ENCODE measurements at regions not wholly inside any gene's neighbourhood (a gene's known extent, or its start where the extent isn't known, plus 50 kb on each side); places are given as distances from the start of the nearest gene placed in this dataset.

DNA sequence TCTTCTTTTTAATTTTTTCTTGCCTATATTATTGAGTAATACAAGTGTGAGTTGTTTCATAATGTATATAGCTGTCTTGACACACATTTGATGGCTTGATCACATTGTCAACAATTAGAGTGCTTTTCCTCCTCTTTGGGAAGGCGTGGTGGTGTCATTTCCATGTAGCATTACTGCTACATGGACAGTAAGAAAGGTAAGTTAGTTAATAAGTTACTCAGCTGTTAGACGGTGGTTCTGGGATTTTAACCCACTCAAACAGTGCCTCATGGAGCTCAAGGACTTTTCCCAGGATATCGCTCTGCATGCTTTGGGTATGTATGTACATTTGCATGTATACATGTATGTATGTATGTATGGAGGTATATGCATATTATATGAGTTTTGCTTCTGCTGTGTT, 94.6 kb downstream of the HAPSTR1 start:
- DNase-seq (ENCODE audit: low read depth), result no peak

DNA sequence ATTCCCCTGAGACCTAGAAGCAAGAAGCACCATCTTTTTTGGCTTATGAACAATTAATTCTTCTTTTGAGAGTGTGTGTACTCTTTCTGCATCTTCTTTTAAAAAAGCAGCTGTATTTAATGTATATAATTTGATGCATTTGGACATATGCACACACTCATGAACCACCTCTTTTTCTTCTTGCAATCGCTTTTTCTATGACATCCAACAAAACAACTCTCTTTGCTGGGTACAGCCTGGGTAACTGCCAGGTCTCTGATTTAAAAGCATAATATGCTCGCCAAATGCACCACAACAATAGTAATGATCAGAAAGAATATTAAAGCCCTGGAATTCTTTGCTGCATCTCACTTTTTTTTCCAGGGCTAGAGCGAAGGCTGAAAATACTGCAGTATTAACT, 97.3 kb downstream of the HAPSTR1 start:
- DNase-seq (ENCODE audit: low read depth), result no peak

DNA sequence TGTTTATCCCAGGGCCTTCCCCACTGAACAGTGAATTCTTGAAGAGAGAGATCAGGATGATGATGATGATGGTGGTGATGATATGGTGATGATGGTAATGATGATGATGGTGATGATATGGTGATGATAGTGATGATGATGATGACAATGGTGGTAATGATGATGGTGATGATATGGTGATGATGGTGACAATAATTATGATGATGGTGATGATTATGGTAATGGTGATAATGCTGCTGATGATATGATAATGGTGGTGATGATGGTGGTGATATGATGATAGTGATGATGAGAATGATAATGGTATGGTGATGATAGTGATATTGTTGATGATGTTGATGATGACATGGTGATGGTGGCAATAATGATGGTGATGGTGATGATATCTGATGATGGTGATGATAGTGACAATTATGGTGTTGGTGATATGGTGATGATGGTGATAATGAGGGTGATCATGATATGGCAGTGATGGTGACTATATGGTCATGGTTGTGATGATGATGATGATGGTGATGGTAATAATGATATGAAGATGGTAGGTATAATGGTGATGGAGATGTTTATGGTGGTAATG, 99.9 kb downstream of the HAPSTR1 start:
- DNase-seq (ENCODE audit: low read depth), result no peak

DNA sequence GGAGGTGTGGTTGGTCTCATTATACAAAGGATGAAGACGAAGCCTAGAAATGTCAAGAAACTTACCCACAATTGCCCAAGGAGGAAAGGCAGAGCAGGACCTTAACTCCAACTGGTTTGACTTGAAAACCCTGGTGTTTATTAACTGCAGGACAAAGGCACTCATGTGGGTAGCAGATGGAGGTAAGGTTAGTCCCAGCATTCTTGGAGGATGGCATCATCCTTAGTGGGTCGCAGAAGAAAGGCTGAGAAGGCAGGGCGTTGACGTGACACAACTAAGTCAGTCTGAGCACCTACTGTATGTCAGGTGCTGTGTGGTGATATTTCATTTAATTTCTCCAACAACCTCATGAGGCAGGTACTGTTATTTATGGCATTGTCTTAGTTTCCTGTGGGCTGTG, 101.3 kb downstream of the HAPSTR1 start:
- DNase-seq (ENCODE audit: low read depth), result no peak

DNA sequence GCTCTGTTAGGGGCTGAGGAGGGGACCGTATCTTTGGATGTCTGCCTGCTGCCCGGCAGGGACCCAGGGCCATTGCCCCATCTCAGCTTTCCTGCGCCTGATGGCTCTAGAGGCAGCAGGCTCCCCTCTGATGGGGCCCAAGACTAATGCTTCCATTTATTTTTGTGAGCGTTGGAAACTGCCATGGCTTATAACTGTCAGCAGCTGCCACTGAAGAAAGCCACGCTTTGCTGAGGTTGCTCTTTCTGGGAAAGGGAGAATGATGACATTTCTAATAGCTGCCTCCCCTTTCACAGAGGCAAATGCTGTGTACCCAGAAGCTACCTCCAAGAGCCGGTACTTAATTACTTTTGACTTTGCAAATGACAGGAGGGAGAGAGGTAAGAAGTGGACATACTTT, 103.8 kb downstream of the HAPSTR1 start:
- DNase-seq (ENCODE audit: low read depth), result no peak

DNA sequence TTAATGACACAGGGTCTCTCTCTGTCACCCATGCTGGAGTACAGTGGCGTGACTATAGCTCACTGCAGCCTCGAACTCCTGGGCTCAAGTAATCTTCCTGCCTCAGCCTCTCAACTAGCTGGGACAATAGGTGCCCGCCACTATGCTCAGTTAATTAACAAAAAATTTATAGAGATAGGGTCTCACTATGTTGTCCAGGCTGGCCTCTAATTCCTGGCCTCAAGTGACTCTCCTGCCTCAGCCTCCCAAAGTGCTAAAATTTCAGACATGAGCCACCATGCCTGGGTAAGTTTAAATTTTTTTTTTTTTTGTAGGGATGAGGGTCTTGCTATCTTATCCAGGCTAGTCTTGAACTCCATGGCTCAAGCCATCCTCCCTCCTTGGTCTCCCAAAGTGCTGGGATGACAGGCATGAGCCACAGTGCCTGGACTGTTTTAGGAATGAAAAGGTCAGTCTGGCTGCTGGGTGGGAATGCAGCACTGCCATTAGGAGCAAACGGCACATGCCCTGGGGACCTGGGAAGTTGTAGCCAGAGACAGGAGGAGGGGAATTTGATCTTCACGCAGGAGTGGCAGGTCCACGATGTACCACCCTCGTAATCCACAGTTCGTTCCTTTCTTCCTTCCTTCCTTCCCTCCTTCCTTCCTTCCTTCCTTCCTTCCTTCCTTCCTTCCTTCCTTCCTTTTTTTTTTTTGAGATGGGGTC, 106.7 kb downstream of the HAPSTR1 start:
- DNase-seq (ENCODE audit: low read depth), result no peak

DNA sequence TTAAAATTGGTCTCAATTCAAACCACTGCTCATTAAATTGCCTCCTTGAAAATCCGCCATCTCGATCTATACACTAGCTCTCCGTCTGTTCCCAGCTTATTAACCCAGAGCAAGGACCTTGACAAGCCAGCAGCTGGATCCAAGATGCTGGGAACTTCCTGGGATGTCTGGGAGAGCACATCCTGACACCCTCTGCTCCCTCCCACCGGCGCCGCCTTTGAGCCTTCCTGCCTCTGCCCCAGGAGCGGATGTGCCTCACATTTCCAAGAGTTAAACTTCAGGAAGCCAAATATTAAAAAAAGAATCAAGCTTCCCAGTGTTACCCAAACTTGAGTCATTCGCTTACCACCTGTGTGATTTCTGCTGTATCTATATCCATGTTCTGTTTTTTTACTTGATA, 107.9 kb downstream of the HAPSTR1 start:
- no peak for DNase-seq (ENCODE audit: low read depth)

DNA sequence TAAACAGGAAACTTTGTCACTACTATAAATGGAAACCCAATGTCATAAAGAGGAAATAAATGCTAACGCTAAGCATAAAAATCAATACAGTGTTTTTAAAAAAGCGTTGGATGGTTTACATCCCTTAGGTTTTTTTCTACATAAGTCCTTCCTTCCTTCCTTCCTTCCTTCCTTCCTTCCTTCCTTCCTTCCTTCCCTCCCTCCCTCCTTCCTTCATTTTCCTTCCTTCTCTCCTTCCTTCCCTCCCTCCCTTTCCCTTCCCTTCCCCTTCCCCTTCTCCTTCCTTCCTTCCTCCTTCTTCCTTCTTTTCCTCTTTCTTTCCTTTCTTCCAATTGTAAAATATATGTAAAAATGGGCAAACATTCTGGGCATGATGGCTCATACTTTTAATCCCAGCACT, 108.3 kb downstream of the HAPSTR1 start:
- DNase-seq (ENCODE audit: low read depth), result no peak

DNA sequence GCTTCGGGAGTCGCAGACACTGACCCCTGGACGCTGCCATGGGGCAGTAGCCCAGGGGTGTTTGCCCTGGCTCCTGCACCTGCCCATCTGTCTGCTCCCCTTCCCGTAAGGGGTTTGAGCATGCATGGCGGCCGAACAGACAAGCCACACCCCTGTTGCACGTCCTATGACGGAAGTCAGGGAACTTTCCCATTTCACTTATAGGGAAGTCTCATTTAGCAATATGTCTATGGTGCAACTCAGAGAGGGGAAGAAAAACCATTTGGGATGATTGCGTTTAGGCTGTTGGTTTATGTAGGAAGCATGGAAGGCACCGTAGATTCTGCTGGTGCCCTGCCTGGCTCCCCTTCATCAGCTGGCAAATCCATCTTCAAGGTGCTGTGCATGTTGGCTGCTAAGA, 112.5 kb downstream of the HAPSTR1 start:
- no peak for DNase-seq (ENCODE audit: low read depth)

DNA sequence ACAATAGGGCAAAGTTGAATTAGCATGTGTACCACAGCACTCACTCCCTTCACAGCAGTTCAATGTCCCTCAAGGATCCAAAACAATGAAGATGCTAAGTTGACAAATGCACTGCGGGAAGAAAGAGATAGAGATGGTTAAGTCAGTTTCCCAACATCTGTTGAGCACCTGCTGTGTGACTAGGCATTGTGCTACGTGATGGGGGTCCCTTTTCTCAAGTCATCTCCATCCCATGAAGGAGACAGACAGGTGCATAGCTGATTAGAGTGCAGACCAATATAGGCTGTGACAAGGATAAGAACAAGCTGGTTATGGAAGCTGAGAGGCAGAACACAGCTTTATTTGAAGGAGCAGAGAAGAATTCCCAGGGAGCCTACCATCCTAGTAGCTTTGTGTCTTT, 114.2 kb downstream of the HAPSTR1 start:
- no peak for DNase-seq (ENCODE audit: low read depth)

DNA sequence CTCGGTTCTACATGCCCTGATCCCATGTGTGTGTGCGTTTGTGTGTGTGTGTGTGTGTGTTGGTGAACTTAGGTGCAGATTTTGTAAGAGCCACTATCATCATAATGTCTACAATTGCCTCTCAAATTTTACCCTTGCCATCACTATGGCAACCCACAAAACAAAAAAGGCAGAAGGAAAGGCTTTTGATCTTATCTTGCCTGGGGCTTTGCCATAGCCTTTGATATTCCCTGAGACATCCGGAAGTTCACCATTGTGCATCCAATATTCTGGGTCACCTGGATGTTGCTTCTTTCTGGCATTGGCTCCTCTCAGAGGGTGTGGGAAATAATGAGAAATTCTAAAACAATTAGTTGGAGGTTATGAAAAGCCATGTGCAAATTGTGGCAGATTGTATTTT, 114.7 kb downstream of the HAPSTR1 start:
- DNase-seq (ENCODE audit: low read depth), result no peak

DNA sequence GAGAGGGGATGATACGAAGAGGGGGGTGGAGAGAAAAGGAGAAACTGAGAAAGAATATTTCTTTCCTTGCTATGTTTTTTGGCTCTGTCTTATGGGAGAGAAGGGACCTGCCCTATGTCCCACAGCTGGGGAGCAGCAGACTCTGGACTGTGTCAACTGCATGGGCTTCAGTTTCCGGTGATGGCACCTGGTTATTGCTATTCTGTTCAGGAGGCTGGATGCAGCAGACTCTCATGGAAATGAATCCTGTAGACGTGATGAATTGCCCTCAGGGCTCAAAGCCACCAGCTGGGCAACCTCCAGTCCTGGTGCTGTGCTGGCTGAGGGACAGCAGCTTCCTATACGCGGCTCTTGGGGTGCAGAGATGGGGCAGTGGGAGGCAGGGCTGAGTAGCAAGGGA, 121.2 kb downstream of the HAPSTR1 start:
- DNase-seq (ENCODE audit: low read depth), result no peak

DNA sequence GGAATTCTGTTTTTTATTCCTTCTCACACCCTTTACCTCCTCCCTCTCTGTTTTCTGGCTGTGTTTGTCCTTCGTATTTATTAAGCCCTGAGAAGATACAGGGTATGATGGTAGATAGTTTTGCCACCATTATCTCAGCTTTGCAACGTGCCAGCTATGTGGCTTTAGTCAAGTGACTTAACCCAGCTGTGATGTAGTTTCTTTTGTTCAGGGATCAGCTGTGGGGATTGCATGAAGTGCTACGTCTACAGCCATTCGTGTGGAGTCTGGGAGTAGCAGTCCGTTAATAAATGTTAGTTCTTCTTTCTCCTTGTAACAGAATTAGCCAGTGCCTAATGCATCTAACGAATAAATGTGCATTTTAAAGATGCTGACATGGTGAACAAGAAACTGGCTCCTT, 128.4 kb downstream of the HAPSTR1 start:
- no peak for DNase-seq (ENCODE audit: low read depth)

DNA sequence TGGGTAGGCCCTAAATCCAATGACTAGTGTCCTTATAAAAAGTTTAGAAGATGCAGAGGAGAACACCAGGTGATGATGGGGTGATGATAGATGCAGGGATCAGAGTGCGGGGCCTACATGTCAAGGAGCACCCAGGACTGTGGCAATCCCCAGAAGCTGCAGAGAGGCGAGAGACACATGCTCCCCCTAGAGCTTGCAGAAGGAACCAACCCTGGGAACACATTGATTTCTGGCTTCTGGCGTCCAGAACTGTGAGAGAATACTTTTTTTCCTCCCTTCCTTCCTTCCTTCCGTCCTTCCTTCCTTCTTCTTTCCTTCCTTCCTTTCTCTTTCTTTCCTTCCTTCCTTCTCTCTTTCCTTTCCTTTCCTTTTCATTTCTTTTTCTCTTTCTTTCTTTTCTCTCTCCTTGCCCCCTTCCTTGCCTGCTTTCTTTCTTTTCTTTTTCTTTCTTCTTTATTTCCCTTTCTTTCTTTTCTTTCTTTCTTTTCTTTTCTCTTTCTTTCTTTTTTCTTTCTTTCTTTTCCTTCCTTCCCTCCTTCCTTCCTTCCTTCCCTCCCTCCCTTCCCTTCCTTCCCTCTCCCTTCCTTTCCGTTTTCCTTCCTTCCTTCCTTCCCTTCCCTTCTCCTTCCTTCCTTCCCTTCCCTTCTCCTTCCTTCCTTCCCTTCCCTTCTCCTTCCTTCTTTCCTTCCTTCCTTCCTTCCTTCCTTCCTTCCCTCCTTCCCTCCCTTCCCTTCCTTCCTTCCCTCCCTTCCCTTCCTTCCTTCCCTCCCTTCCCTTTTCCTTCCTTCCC, 134.3 kb downstream of the HAPSTR1 start:
- DNase-seq (ENCODE audit: low read depth), result no peak

DNA sequence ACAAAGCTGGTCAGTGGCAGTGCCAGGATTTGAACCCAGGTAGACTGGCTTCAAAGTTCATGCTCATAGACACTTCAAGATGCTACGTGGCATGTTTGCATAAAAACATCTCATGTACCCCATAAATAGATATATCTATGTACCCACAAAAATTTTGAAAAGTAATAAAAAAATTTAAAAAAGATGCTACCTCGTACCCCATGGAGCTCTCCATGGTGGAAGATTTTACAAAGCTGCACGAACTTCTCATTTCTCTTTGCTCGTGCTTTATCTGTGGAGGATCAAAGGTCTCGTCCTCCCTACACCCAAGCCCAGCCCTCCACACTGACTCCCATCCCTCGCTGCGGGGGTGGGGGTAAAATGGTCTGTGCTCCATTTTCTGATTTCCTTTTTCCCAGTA, 135.5 kb downstream of the HAPSTR1 start:
- DNase-seq (ENCODE audit: low read depth), result no peak

DNA sequence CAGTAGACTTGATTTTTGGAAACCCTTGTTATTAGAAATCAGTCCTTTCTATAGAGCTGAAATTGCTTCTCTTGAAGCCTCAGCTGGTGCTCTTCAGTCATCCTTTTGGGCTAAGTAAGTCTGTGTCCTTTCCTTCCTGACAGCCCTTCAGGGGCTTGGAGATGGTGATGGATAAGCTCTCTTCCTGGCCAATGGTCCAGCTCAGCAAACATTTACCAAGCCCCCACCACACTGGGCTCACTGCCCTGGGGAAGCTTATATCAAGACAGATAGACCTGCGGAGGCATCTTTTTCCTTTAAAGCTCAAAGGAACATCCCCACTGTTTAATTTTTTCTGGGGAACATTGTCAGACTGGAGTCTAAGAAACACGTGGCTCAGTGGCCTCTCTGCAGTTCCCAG, 139.6 kb downstream of the HAPSTR1 start:
- DNase-seq (ENCODE audit: low read depth), result no peak

DNA sequence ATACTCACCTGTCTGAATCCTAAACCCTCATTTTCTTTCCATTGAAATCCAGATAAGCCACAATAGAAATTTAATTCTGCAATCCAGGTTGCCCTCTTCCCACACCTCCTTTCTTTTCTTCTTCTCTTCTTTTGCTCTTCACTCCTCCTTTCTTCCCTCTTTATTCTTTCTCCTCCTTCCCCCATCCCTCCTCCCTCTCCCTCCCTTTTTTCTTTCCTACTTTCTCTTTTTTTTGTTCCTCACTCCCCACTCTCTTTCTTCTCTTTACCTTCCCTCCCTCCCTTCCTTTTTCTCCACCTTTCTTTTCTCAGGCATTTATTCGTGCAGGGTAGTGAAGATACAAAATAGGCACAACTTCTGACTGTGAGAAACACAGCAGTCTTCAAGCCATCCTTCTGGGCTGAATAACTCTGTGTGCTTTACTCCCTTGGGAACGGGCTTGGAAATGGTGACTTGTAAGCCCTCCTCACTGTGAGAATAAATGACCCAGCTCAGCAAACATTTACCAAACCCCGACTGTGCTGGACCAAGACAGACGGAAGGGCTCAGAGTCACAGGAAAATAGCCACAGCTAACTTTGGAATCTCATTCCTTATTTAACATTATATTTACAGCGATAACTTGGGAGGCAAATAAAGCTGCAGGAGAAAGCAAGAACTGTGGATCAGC, 140.8 kb downstream of the HAPSTR1 start:
- DNase-seq (ENCODE audit: low read depth), result no peak

DNA sequence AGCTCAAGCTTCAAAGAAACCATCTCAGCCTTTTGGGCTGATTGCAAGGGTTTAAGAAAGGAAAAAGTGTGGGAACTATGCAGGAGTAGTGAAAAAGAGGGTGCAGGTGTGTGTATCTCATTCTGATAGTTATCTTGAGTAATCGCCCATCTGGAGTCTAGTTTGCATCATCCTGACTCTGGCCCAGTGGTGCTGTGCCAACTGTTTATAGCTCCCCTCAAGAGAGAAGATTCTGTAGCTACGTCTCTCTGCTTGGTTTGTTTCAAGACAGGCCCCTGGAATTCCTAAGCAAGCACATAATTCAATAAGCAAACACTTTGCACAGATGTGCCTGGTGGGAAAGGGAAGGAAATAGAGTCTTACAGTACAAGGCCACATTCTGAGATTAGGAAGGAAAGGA, 144.4 kb downstream of the HAPSTR1 start:
- DNase-seq (ENCODE audit: low read depth), result no peak

DNA sequence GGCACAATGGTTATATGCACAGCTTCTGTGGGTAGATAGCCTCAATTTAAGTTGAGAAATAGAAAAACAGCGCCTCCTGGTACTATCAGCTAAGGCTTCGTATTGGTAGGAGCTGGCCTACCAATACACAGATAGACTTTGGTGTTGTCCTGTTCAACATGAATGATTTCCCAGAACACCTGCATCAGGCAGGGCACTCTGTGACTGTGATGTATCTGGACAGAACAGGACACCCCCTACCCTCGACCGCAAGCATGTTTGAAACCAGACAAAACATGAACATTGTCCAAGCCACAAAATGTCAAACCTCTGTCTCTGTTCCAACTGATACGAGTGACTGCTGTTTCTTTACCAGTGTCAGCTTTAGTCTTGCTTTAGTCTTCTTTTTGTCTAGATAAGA, 144.9 kb downstream of the HAPSTR1 start:
- no peak for DNase-seq (ENCODE audit: low read depth)

DNA sequence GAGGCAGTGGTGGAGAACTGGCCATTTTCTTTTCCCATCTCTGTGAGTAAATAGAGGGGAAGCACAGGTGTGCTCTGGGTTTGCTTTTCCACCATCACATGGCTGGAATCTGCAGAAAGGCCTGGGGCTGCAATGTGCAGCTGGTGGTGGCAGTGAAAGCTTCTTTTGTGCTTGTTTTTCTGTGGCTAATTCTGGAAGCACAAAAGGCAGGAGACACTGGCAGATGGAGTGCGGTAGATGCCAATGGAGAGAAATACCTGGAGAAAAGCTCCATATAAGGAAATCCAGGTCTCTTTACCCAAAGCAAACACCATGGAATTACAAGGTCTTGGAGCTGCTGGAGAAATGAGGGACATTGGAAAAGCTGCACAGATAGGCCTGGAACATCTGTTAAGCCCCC, 146.9 kb downstream of the HAPSTR1 start:
- no peak for DNase-seq (ENCODE audit: low read depth)

DNA sequence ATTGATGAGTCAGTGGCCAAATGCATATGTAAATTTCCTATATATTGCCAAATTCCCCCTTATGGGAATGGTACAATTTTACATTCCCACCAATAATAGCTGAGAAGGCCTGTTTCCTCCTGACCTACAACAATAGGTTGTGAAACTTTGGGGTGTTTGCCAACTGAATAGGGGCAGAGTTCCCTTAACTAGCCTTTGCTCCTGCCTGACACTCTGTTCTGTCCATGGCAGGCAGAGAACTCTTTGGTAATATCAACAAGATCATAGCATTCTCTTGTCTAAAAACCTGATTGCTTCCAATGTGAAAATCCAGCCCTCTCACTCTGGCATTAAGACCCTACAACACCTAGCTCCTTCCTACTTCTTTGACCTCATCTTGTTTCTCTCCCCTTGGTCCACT, 149.7 kb downstream of the HAPSTR1 start:
- no peak for DNase-seq (ENCODE audit: low read depth)

DNA sequence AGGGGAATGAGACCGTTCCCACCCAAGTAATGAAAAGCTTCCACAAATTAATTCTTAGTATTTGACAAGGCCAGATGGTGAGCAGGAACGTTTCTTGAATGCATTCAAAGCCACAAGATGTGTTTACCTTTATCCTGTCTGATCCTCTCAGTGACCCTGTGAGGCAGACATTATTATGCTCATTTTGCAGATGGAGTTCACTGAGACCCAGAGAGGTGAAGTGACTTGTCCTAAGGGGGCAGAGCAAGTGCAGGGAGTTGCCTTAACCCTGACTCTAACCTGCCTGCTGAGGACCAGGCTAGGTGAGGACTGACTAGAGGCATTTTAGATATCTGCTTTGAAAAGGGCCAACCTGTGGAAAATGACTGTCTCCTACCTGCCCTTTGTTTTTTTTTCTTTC, 156.7 kb downstream of the HAPSTR1 start:
- DNase-seq (ENCODE audit: low read depth), result no peak

DNA sequence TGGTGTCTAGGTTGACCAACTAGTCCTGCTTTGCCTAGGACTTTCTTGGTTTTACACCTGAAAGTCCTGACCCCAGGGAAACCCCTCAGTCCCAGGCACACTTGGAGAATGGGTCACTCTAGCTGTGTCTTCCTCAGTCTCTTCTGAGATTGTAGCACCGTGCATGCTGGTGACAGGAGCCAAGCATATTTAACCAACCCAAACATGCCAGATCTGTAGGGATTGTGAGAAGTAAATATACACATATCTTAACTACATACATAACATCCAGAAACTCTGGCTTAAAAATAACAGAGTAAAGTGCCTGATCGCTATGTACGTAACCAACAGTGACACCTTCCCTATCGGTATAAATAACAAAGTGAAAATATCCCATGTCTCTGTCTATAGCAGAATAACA, 158.1 kb downstream of the HAPSTR1 start:
- DNase-seq (ENCODE audit: low read depth), result no peak

All from CMK (cell line).